Lung (tissue), 11 donors: ENCODE measurements at regions not wholly inside any gene's neighbourhood (a gene's known extent, or its start where the extent isn't known, plus 50 kb on each side); places are given as distances from the start of the nearest gene placed in this dataset.

Source experiments
- ATAC-seq: fragments of 200-7000 bp; cut with Tn5 transposase; one replicate; pipeline ENCODE4 v1.9.1; 2020; ENCODE audit warnings: moderate number of reproducible peaks; ENCODE audit not compliant: insufficient read depth, low FRiP score
- DNase-seq, 3 donors: peaks; one replicate each; pipeline ENCODE4 v3.0.0-alpha.2; 2013 to 2017
- H3K27ac ChIP-seq, 2 donors: one replicate each; pipeline ENCODE4 v1.5.1; 2013; ENCODE audit warnings: mild to moderate bottlenecking in 2 of 2, moderate library complexity in 2 of 2, control low read depth in 1 of 2, inconsistent platforms in 1 of 2, low read depth in 1 of 2, low read length in 1 of 2
- H3K27me3 ChIP-seq, 3 donors: one replicate each; pipeline ENCODE4 v1.5.1; 2013; ENCODE audit warnings: low read length in 2 of 3; ENCODE audit not compliant: control insufficient read depth in 3 of 3, insufficient read depth in 3 of 3
- H3K36me3 ChIP-seq, 4 donors: one replicate each; pipeline ENCODE4 v1.5.1; 2013; ENCODE audit warnings: low read length in 4 of 4, mild to moderate bottlenecking in 1 of 4, moderate library complexity in 1 of 4; ENCODE audit not compliant: control insufficient read depth in 4 of 4, insufficient read depth in 4 of 4
- H3K4me1 ChIP-seq, 5 donors: one replicate each; pipeline ENCODE4 v1.5.1; 2013; ENCODE audit warnings: low read length in 5 of 5, mild to moderate bottlenecking in 2 of 5, moderate library complexity in 1 of 5; ENCODE audit not compliant: control insufficient read depth in 5 of 5, insufficient read depth in 5 of 5
- H3K4me3 ChIP-seq: one replicate; pipeline ENCODE4 v1.5.1; 2013; ENCODE audit warnings: mild to moderate bottlenecking, control low read depth, moderate library complexity
- H3K9ac ChIP-seq, 2 donors: one replicate each; pipeline ENCODE4 v1.5.1; 2013; ENCODE audit warnings: low read length in 2 of 2, control low read depth in 1 of 2; ENCODE audit not compliant: insufficient read depth in 1 of 2
- H3K9me3 ChIP-seq, 4 donors: one replicate each; pipeline ENCODE4 v1.5.1; 2013; ENCODE audit warnings: low read length in 3 of 4, mild to moderate bottlenecking in 1 of 4, moderate library complexity in 1 of 4; ENCODE audit not compliant: control insufficient read depth in 4 of 4, insufficient read depth in 3 of 4
- CTCF ChIP-seq: IDR thresholded peaks from 2 replicates; pipeline ENCODE4 v1.5.1; 2012; ENCODE audit warnings: mild to moderate bottlenecking; ENCODE audit errors: control extremely low read depth, extremely low read depth
- WGBS, 2 donors: extraction: QIAGEN DNeasy Blood & Tissue Kit; methylation state at CpG; one replicate each; pipeline ENCODE4 v1.1.7; 2013; 5-methylcytosine and 5-hydroxymethylcytosine counted together
- donor health status: control.
- donor health status: control.
- donor health status: Bipolar disorder and iron deficiency.
- donor health status: healthy.
- donor health status: DM: yes; HTN: yes; CAD: no.

- H3K36me3 ChIP-seq: no peaks in the 10 kb centered on the region
- no peak for DNase-seq
- H3K27me3 ChIP-seq: no peaks in the 10 kb centered on the region
- H3K9ac ChIP-seq: no peak overlapping the region
- peaks cover 0 to 10% (median 0%) of the 10 kb centered on the region in 5 donors for H3K4me1 ChIP-seq
- H3K4me3 ChIP-seq: no peak overlapping the region
- no peak overlapping the region for H3K27ac ChIP-seq
- peaks cover 0 to 8% (median 5%) of the 10 kb centered on the region in 4 donors for H3K9me3 ChIP-seq
- no peak for ATAC-seq
- TF ChIP-seq CTCF: no peak
These were observed 168.8 kb downstream of the POLR2M start for GRCh38 chr15:57875347-57875746.

GRCh38 chr15:57878573-57878972 is 172.1 kb downstream of the POLR2M start:
- no peak for TF ChIP-seq CTCF
- Histone ChIP-seq H3K9me3 (peaks cover 0 to 8% (median 5%) of the 10 kb centered on the region in 4 donors), H3K4me1 (no peaks in the 10 kb centered on the region), H3K36me3 (no peaks in the 10 kb centered on the region), H3K27ac (no peak overlapping the region), H3K27me3 (no peaks in the 10 kb centered on the region), H3K4me3 (no peak overlapping the region), H3K9ac (no peak overlapping the region)
- ATAC-seq (no peak), DNase-seq (no peak)
- 33 to 51% methylated on average over 2 of the region's 2 CpGs for WGBS, 2 donors

- ATAC-seq: no peak
- no peaks in the 10 kb centered on the region for H3K27me3 ChIP-seq
- no peak for DNase-seq
- H3K27ac ChIP-seq: no peak overlapping the region
- H3K4me1 ChIP-seq: no peaks in the 10 kb centered on the region
- no peak overlapping the region for H3K9ac ChIP-seq
- H3K36me3 ChIP-seq: no peaks in the 10 kb centered on the region
- H3K4me3 ChIP-seq: no peak overlapping the region
- 95 to 97% methylated on average over 3 of the region's 3 CpGs for WGBS, 2 donors
- H3K9me3 ChIP-seq: peaks cover 0 to under 1% (median 0%) of the 10 kb centered on the region in 4 donors
- no peak for TF ChIP-seq CTCF
These were observed 174.8 kb downstream of the POLR2M start for GRCh38 chr15:57881361-57881760.

- DNase-seq (no peak), ATAC-seq (no peak)
- Histone ChIP-seq H3K9ac (no peak overlapping the region), H3K36me3 (no peaks in the 10 kb centered on the region), H3K4me1 (no peaks in the 10 kb centered on the region), H3K27me3 (no peaks in the 10 kb centered on the region), H3K4me3 (no peak overlapping the region), H3K9me3 (no peaks in the 10 kb centered on the region), H3K27ac (no peak overlapping the region)
- 86 to 91% methylated on average over 3 of the region's 3 CpGs for WGBS, 2 donors
- no peak for TF ChIP-seq CTCF
These were observed 175.5 kb downstream of the POLR2M start for GRCh38 chr15:57881972-57882371.
